HAP-1 (cell line): ENCODE measurements at regions not wholly inside any gene's neighbourhood (a gene's known extent, or its start where the extent isn't known, plus 50 kb on each side); places are given as distances from the start of the nearest gene placed in this dataset.

ENCODE experiments used
- DNase-seq, 2 experiments: peaks; one replicate each; pipeline ENCODE4 v3.0.0-alpha.2; 2016 to 2020; ENCODE audit warnings: low spot score in 2 of 2
- H3K27me3 ChIP-seq: fragments of 250-450 bp; sonication (Bioruptor Pico); 2 replicates; pipeline ENCODE4 v1.5.1; 2020; ENCODE audit warnings: low read depth, mild to moderate bottlenecking, moderate library complexity
- H3K36me3 ChIP-seq: fragments of 250-450 bp; sonication (Bioruptor Pico); replicated peaks from 2 replicates; pipeline ENCODE4 v1.5.1; 2020; ENCODE audit warnings: mild to moderate bottlenecking
- H3K4me1 ChIP-seq: fragments of 250-450 bp; sonication (Bioruptor Pico); 2 replicates; pipeline ENCODE4 v1.5.1; 2020; ENCODE audit warnings: mild to moderate bottlenecking
- H3K4me3 ChIP-seq: fragments of 250-450 bp; sonication (Bioruptor Pico); 2 replicates; pipeline ENCODE4 v1.5.1; 2020; ENCODE audit warnings: mild to moderate bottlenecking, moderate library complexity
- H3K9me3 ChIP-seq: fragments of 250-450 bp; sonication (Bioruptor Pico); 2 replicates; pipeline ENCODE4 v1.5.1; 2020; ENCODE audit warnings: mild to moderate bottlenecking, moderate library complexity
- in situ Hi-C: fragments of 300-500 bp; cut with MboI; formaldehyde crosslinking; loops from 3 replicates; pipeline ENCODE4 v1.14.3; 2020; ENCODE audit warnings: low sequenced_read_pairs, inconsistent platforms, mixed read lengths

- no peaks in the 10 kb centered on the region for H3K27me3 ChIP-seq
- in situ Hi-C loops, result no loop called here
- H3K4me1 ChIP-seq, result no peaks in the 10 kb centered on the region; the same call in 1 of the 2 replicates
- H3K9me3 ChIP-seq, result no peaks in the 10 kb centered on the region
- no peak for DNase-seq
- H3K4me3 ChIP-seq, result no peak overlapping the region
- no peaks in the 10 kb centered on the region for H3K36me3 ChIP-seq
Observed at GRCh38 chr2:181183878-181184542, 203.6 kb downstream of the UBE2E3 start.

GRCh38 chr2:181185421-181185820, 205.0 kb downstream of the UBE2E3 start:
- in situ Hi-C loops, result no loop called here
- no peaks in the 10 kb centered on the region for H3K27me3 ChIP-seq
- DNase-seq, result no peak
- no peak overlapping the region for H3K4me3 ChIP-seq
- no peaks in the 10 kb centered on the region; the same call in 1 of the 2 replicates for H3K4me1 ChIP-seq
- no peaks in the 10 kb centered on the region for H3K36me3 ChIP-seq
- H3K9me3 ChIP-seq, result no peaks in the 10 kb centered on the region

- Histone ChIP-seq H3K36me3 (no peaks in the 10 kb centered on the region), H3K4me3 (no peak overlapping the region), H3K27me3 (no peaks in the 10 kb centered on the region), H3K9me3 (no peaks in the 10 kb centered on the region), H3K4me1 (no peaks in the 10 kb centered on the region; the same call in 1 of the 2 replicates)
- no peak for DNase-seq
- in situ Hi-C loops, result no loop called here
Observed at GRCh38 chr2:181185948-181186347, 205.5 kb downstream of the UBE2E3 start.

GRCh38 chr2:181188605-181189004, 208.2 kb downstream of the UBE2E3 start:
- Histone ChIP-seq H3K27me3 (0 out of 2 replicates have a peak, but pooled peaks cover 2% of the 10 kb centered on the region), H3K9me3 (no peaks in the 10 kb centered on the region), H3K4me3 (no peak overlapping the region), H3K4me1 (no peaks in the 10 kb centered on the region; the same call in 1 of the 2 replicates), H3K36me3 (no peaks in the 10 kb centered on the region)
- in situ Hi-C loops, result no loop called here
- no peak for DNase-seq

GRCh38 chr2:181189951-181190350, 209.5 kb downstream of the UBE2E3 start:
- H3K36me3 ChIP-seq, result no peaks in the 10 kb centered on the region
- no peaks in the 10 kb centered on the region for H3K9me3 ChIP-seq
- no peak overlapping the region for H3K4me3 ChIP-seq
- no peaks in the 10 kb centered on the region; the same call in 1 of the 2 replicates for H3K4me1 ChIP-seq
- DNase-seq, result no peak
- 0 out of 2 replicates have a peak, but pooled peaks cover 2% of the 10 kb centered on the region for H3K27me3 ChIP-seq
- in situ Hi-C loops, result no loop called here

- Histone ChIP-seq H3K4me3 (no peak overlapping the region), H3K27me3 (0 out of 2 replicates have a peak, but pooled peaks cover 2% of the 10 kb centered on the region), H3K9me3 (no peaks in the 10 kb centered on the region), H3K36me3 (no peaks in the 10 kb centered on the region), H3K4me1 (no peaks in the 10 kb centered on the region)
- DNase-seq, result no peak
- in situ Hi-C loops, result no loop called here
Observed at GRCh38 chr2:181190711-181191110, 210.3 kb downstream of the UBE2E3 start.

GRCh38 chr2:181193550-181193949, 213.1 kb downstream of the UBE2E3 start:
- no peaks in the 10 kb centered on the region for H3K36me3 ChIP-seq
- DNase-seq, result no peak
- 0 out of 2 replicates have a peak, but pooled peaks cover 2% of the 10 kb centered on the region for H3K27me3 ChIP-seq
- H3K9me3 ChIP-seq, result no peaks in the 10 kb centered on the region
- no peak overlapping the region for H3K4me3 ChIP-seq
- in situ Hi-C loops, result no loop called here
- no peaks in the 10 kb centered on the region for H3K4me1 ChIP-seq

- no peak for DNase-seq
- Histone ChIP-seq H3K9me3 (no peaks in the 10 kb centered on the region), H3K4me3 (no peak overlapping the region), H3K36me3 (no peaks in the 10 kb centered on the region), H3K27me3 (0 out of 2 replicates have a peak, but pooled peaks cover 2% of the 10 kb centered on the region), H3K4me1 (no peaks in the 10 kb centered on the region)
- in situ Hi-C loops, result no loop called here
Observed at GRCh38 chr2:181196401-181196800, 216.0 kb downstream of the UBE2E3 start.

GRCh38 chr2:181197140-181197760, 216.8 kb downstream of the UBE2E3 start:
- Histone ChIP-seq H3K4me3 (no peak overlapping the region), H3K9me3 (no peaks in the 10 kb centered on the region), H3K27me3 (no peaks in the 10 kb centered on the region), H3K4me1 (no peaks in the 10 kb centered on the region), H3K36me3 (no peaks in the 10 kb centered on the region)
- in situ Hi-C loops, result no loop called here
- DNase-seq, result no peak

GRCh38 chr2:181198183-181198864, 217.9 kb downstream of the UBE2E3 start:
- in situ Hi-C loops, result no loop called here
- Histone ChIP-seq H3K36me3 (no peaks in the 10 kb centered on the region), H3K4me3 (no peak overlapping the region), H3K27me3 (no peaks in the 10 kb centered on the region), H3K9me3 (no peaks in the 10 kb centered on the region), H3K4me1 (no peaks in the 10 kb centered on the region)
- no peak for DNase-seq

- in situ Hi-C loops, result no loop called here
- no peaks in the 10 kb centered on the region; the same call in 1 of the 2 replicates for H3K9me3 ChIP-seq
- H3K36me3 ChIP-seq, result no peaks in the 10 kb centered on the region
- no peaks in the 10 kb centered on the region for H3K4me1 ChIP-seq
- DNase-seq, result no peak
- no peak overlapping the region for H3K4me3 ChIP-seq
- no peaks in the 10 kb centered on the region for H3K27me3 ChIP-seq
Observed at GRCh38 chr2:181203412-181203811, 223.0 kb downstream of the UBE2E3 start.

- Histone ChIP-seq H3K27me3 (no peaks in the 10 kb centered on the region), H3K4me1 (no peaks in the 10 kb centered on the region), H3K36me3 (no peaks in the 10 kb centered on the region), H3K4me3 (no peak overlapping the region), H3K9me3 (no peaks in the 10 kb centered on the region; the same call in 1 of the 2 replicates)
- in situ Hi-C loops, result no loop called here
- no peak for DNase-seq
Observed at GRCh38 chr2:181203916-181204315, 223.5 kb downstream of the UBE2E3 start.

- peak in 1 of 2 experiments; percentile 38 for DNase-seq
- H3K4me1 ChIP-seq, result peaks cover 2% of the 10 kb centered on the region; the same call in 1 of the 2 replicates
- peak overlapping the region; percentile 6 for H3K4me3 ChIP-seq
- no peaks in the 10 kb centered on the region for H3K27me3 ChIP-seq
- H3K36me3 ChIP-seq, result no peaks in the 10 kb centered on the region
- in situ Hi-C loops, result no loop called here
- no peaks in the 10 kb centered on the region for H3K9me3 ChIP-seq
Observed at GRCh38 chr2:181218401-181218821, 238.0 kb downstream of the UBE2E3 start.

- Histone ChIP-seq H3K9me3 (no peaks in the 10 kb centered on the region), H3K4me1 (no peaks in the 10 kb centered on the region; the same call in 1 of the 2 replicates), H3K27me3 (no peaks in the 10 kb centered on the region), H3K4me3 (no peak overlapping the region), H3K36me3 (no peaks in the 10 kb centered on the region)
- in situ Hi-C loops, result no loop called here
- DNase-seq, result no peak
Observed at GRCh38 chr2:181223234-181223633, 234.0 kb upstream of the ITGA4 start.
